GM23338 (cell line): ENCODE measurements at regions not wholly inside any gene's neighbourhood (a gene's known extent, or its start where the extent isn't known, plus 50 kb on each side); places are given as distances from the start of the nearest gene placed in this dataset.

Experiments used
- CREB1 ChIP-seq: fragments of 250-450 bp; sonication (Bioruptor Pico); IDR thresholded peaks from 2 replicates; pipeline ENCODE4 v1.5.0; 2020; ENCODE audit warnings: low read depth, mild to moderate bottlenecking, moderate library complexity
- CTCF ChIP-seq, 2 experiments: fragments of 200-600 bp in 1 of 2; sonication (generic) in 1 of 2; conservative IDR thresholded peaks; 2 replicates each; pipeline versions ENCODE4 v1.5.1 to v1.6.1; 2016 to 2017; ENCODE audit warnings: antibody characterized with exemption in 2 of 2, low read depth in 2 of 2, mild to moderate bottlenecking in 2 of 2, moderate library complexity in 1 of 2
- ETS1 ChIP-seq: IDR thresholded peaks from 2 replicates; pipeline ENCODE4 v1.6.1; 2016; ENCODE audit warnings: antibody characterized with exemption
- EZH2 ChIP-seq: fragments of 200-600 bp; sonication (generic); IDR thresholded peaks from one replicate; pipeline ENCODE4 v1.8.0; 2017; ENCODE audit warnings: antibody characterized with exemption, mild to moderate bottlenecking, low read depth; ENCODE audit not compliant: unreplicated experiment
- EZH2phosphoT487 ChIP-seq: fragments of 200-600 bp; sonication (generic); IDR thresholded peaks from one replicate; pipeline ENCODE4 v1.8.1; 2018; ENCODE audit warnings: antibody characterized with exemption; ENCODE audit not compliant: unreplicated experiment
- JUNB ChIP-seq: IDR thresholded peaks from one replicate; pipeline ENCODE4 v1.6.1; 2016; ENCODE audit warnings: antibody characterized with exemption; ENCODE audit not compliant: unreplicated experiment
- NANOG ChIP-seq: IDR thresholded peaks from 2 replicates; pipeline ENCODE4 v1.6.1; 2016; ENCODE audit warnings: antibody characterized with exemption, borderline replicate concordance
- POLR2AphosphoS5 ChIP-seq: IDR thresholded peaks from 2 replicates; pipeline ENCODE4 v1.6.1; 2016; ENCODE audit warnings: antibody characterized with exemption, low read depth
- REST ChIP-seq: IDR thresholded peaks from one replicate; pipeline ENCODE4 v1.6.1; 2018; ENCODE audit warnings: antibody characterized with exemption; ENCODE audit not compliant: unreplicated experiment
- ZNF114 ChIP-seq: fragments of 250-450 bp; sonication (Bioruptor Pico); IDR thresholded peaks from 2 replicates; pipeline ENCODE4 v1.5.0; 2020; ENCODE audit warnings: mild to moderate bottlenecking, moderate library complexity
- ZNF331 ChIP-seq: fragments of 250-450 bp; sonication (Bioruptor Pico); IDR thresholded peaks from 2 replicates; pipeline ENCODE4 v1.5.0; 2020; ENCODE audit warnings: low read depth, mild to moderate bottlenecking, moderate library complexity
- ZNF462 ChIP-seq: fragments of 250-450 bp; sonication (Bioruptor Pico); IDR thresholded peaks from 2 replicates; pipeline ENCODE4 v1.5.0; 2020; ENCODE audit warnings: mild to moderate bottlenecking, moderate library complexity

GRCh38 chr1:99595441-99595840, 50.5 kb upstream of the PALMD start:
- TF ChIP-seq CTCF (conservative IDR thresholded peaks at IDR 0.05; ENCODE audit: low read depth in 2 of 2), result no peak
- TF ChIP-seq REST, result no peak
- no peak for TF ChIP-seq POLR2AphosphoS5
- TF ChIP-seq CREB1 (CRISPR knock-in tag), result no peak
- TF ChIP-seq ZNF331, result no peak
- TF ChIP-seq EZH2phosphoT487, result no peak
- TF ChIP-seq EZH2, result no peak
- TF ChIP-seq NANOG, result no peak
- TF ChIP-seq ETS1, result no peak
- no peak for TF ChIP-seq JUNB
- TF ChIP-seq ZNF114 (CRISPR knock-in tag), result no peak
- TF ChIP-seq ZNF462, result no peak
